ENCODE measurements at regions not wholly inside any gene's neighbourhood (a gene's known extent, or its start where the extent isn't known, plus 50 kb on each side); places are given as distances from the start of the nearest gene placed in this dataset.

GRCh38 chr5:145471026-145471425 lies 364.1 kb downstream of the PRELID2 start:
- H3K36me3 Mint-ChIP-seq: no peaks in the 10 kb centered on the region
- peaks cover 31% of the 10 kb centered on the region for H3K4me1 Mint-ChIP-seq
- H3K9me3 Mint-ChIP-seq: no peaks in the 10 kb centered on the region
- no peak overlapping the region for H3K4me3 Mint-ChIP-seq
- H3K27me3 Mint-ChIP-seq (ENCODE audit: low read depth): no peaks in the 10 kb centered on the region
- H3K27ac Mint-ChIP-seq: no peak overlapping the region
- no peak for TF ChIP-seq CTCF (IDR thresholded peaks at IDR 0.05; ENCODE audit: unreplicated experiment)
- DNase-seq (ENCODE audit: low spot score in 2 of 2, unreplicated experiment in 2 of 2): no peak

- Mint-ChIP-seq H3K36me3 (no peaks in the 10 kb centered on the region), H3K9me3 (no peaks in the 10 kb centered on the region), H3K27me3 (ENCODE audit: low read depth) (no peaks in the 10 kb centered on the region), H3K27ac (no peak overlapping the region), H3K4me1 (peaks cover 31% of the 10 kb centered on the region), H3K4me3 (no peak overlapping the region)
- no peak for DNase-seq (ENCODE audit: low spot score in 2 of 2, unreplicated experiment in 2 of 2)
- no peak for TF ChIP-seq CTCF (IDR thresholded peaks at IDR 0.05; ENCODE audit: unreplicated experiment)
Measured at GRCh38 chr5:145470396-145470979, 364.7 kb downstream of the PRELID2 start.

GRCh38 chr5:145467446-145467845 lies 367.7 kb downstream of the PRELID2 start:
- H3K27ac Mint-ChIP-seq: no peak overlapping the region
- H3K4me1 Mint-ChIP-seq: peaks cover 24% of the 10 kb centered on the region
- H3K36me3 Mint-ChIP-seq: no peaks in the 10 kb centered on the region
- no peaks in the 10 kb centered on the region for H3K27me3 Mint-ChIP-seq (ENCODE audit: low read depth)
- no peak overlapping the region for H3K4me3 Mint-ChIP-seq
- TF ChIP-seq CTCF (IDR thresholded peaks at IDR 0.05; ENCODE audit: unreplicated experiment): no peak
- no peaks in the 10 kb centered on the region for H3K9me3 Mint-ChIP-seq
- no peak for DNase-seq (ENCODE audit: low spot score in 2 of 2, unreplicated experiment in 2 of 2)

- H3K27me3 Mint-ChIP-seq (ENCODE audit: low read depth): no peaks in the 10 kb centered on the region
- TF ChIP-seq CTCF (IDR thresholded peaks at IDR 0.05; ENCODE audit: unreplicated experiment): no peak
- DNase-seq (ENCODE audit: low spot score in 2 of 2, unreplicated experiment in 2 of 2): no peak
Measured at GRCh38 chr5:145466533-145466932, 368.6 kb downstream of the PRELID2 start.

GRCh38 chr5:145465474-145466263 lies 369.5 kb downstream of the PRELID2 start:
- H3K4me1 Mint-ChIP-seq: peaks cover 7% of the 10 kb centered on the region

More at GRCh38 chr5:145466533-145466932, 368.6 kb downstream of the PRELID2 start:
- Mint-ChIP-seq H3K4me1 (peaks cover 15% of the 10 kb centered on the region), H3K9me3 (no peaks in the 10 kb centered on the region), H3K4me3 (no peak overlapping the region), H3K36me3 (no peaks in the 10 kb centered on the region), H3K27ac (no peak overlapping the region)

More at GRCh38 chr5:145465474-145466263, 369.5 kb downstream of the PRELID2 start:
- no peak for TF ChIP-seq CTCF (IDR thresholded peaks at IDR 0.05; ENCODE audit: unreplicated experiment)
- Mint-ChIP-seq H3K27ac (no peak overlapping the region), H3K27me3 (ENCODE audit: low read depth) (no peaks in the 10 kb centered on the region), H3K36me3 (no peaks in the 10 kb centered on the region), H3K9me3 (no peaks in the 10 kb centered on the region), H3K4me3 (no peak overlapping the region)
- no peak for DNase-seq (ENCODE audit: low spot score in 2 of 2, unreplicated experiment in 2 of 2)

Measured in mesothelial cell of epicardium (in vitro differentiated cells).